ENCODE measurements at regions not wholly inside any gene's neighbourhood (a gene's known extent, or its start where the extent isn't known, plus 50 kb on each side); places are given as distances from the start of the nearest gene placed in this dataset.
"Not testable (repeated sequence)": the region's sequence is repeated elsewhere in the genome, so short reads cannot be mapped to it uniquely, and the experiment has no call there.

GRCh38 chr2:389985-390384, 102.1 kb upstream of the ALKAL2 start:
- not testable (repeated sequence) for H3K36me3 ChIP-seq (ENCODE audit: control insufficient read depth, insufficient read depth, low read length); H3K9me3 ChIP-seq (ENCODE audit: control insufficient read depth, insufficient read depth, low read length); H3K27me3 ChIP-seq (ENCODE audit: control insufficient read depth, insufficient read depth, low read length); H3K27ac ChIP-seq (ENCODE audit: low read length); DNase-seq (ENCODE audit: low read depth, low spot score); H3K4me1 ChIP-seq (ENCODE audit: control insufficient read depth, insufficient read depth, low read length); H3K4me3 ChIP-seq (ENCODE audit: low read length)
- WGBS (ENCODE audit: insufficient coverage, insufficient read length), result no CpG with 5 or more reads among the region's 15 CpGs

GRCh38 chr2:388752-389151, 100.9 kb upstream of the ALKAL2 start:
- DNase-seq (ENCODE audit: low read depth, low spot score); H3K36me3 ChIP-seq (ENCODE audit: control insufficient read depth, insufficient read depth, low read length); H3K27ac ChIP-seq (ENCODE audit: low read length); H3K4me1 ChIP-seq (ENCODE audit: control insufficient read depth, insufficient read depth, low read length); H3K9me3 ChIP-seq (ENCODE audit: control insufficient read depth, insufficient read depth, low read length); H3K27me3 ChIP-seq (ENCODE audit: control insufficient read depth, insufficient read depth, low read length); H3K4me3 ChIP-seq (ENCODE audit: low read length): not testable (repeated sequence)
- no CpG with 5 or more reads among the region's 24 CpGs for WGBS (ENCODE audit: insufficient coverage, insufficient read length)

DNA sequence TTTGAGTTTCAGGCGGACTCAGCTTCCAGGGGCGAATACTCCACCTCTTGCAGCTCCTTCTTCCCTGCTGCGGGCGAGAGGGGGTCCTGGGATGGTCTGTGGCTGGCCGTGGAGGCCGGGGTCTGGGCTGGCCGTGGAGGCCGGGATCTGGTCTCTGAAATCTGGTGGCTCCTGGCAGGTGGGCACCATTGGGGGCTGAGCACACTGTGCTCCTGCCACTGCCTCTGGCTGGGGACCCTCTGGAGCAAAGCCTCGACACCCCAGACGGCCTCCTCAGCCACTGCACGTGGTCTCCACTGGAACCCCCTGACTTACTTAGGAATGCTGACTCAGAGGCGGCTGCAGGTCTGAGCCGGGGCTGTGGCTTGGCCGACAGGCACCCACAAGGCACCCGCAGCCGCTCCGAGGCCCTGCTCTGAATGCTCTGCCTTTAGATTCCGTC, 100.1 kb upstream of the ALKAL2 start:
- Histone ChIP-seq H3K36me3 (ENCODE audit: control insufficient read depth, insufficient read depth, low read length) (no peaks in the 10 kb centered on the region), H3K27me3 (ENCODE audit: control insufficient read depth, insufficient read depth, low read length) (no peaks in the 10 kb centered on the region), H3K4me3 (ENCODE audit: low read length) (no peak overlapping the region), H3K27ac (ENCODE audit: low read length) (no peak overlapping the region), H3K9me3 (ENCODE audit: control insufficient read depth, insufficient read depth, low read length) (no peaks in the 10 kb centered on the region), H3K4me1 (ENCODE audit: control insufficient read depth, insufficient read depth, low read length) (0 out of 2 replicates have a peak, but pooled peaks cover 2% of the 10 kb centered on the region)
- no CpG with 5 or more reads among the region's 18 CpGs for WGBS (ENCODE audit: insufficient coverage, insufficient read length)
- DNase-seq (ENCODE audit: low read depth, low spot score), result no peak

- no CpG with 5 or more reads among the region's 10 CpGs for WGBS (ENCODE audit: insufficient coverage, insufficient read length)
- no peaks in the 10 kb centered on the region for H3K36me3 ChIP-seq (ENCODE audit: control insufficient read depth, insufficient read depth, low read length)
Measured at GRCh38 chr2:386406-387103, 98.7 kb upstream of the ALKAL2 start.

DNA sequence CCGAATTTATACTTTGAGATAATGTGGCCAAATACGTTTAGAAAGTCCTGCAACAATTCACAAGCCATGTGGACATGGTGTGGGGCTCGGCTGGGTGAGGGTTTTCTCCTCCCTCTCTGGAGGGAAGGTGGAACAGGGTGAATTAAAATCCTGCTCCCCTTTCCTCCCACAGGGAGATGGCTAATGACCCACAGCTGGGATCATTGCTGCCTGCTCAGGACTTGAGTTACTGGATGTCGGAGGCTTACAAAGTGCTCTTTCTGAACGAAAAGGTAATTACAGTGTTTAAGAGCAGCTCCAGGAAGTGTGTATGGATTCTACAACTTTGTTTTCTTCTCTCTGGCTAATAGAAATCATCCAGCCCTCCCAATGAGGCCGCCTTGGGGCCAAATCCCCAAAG, 97.9 kb upstream of the ALKAL2 start:
- no peak for DNase-seq (ENCODE audit: low read depth, low spot score)
- H3K9me3 ChIP-seq (ENCODE audit: control insufficient read depth, insufficient read depth, low read length), result no peaks in the 10 kb centered on the region
- no CpG with 5 or more reads among the region's 6 CpGs for WGBS (ENCODE audit: insufficient coverage, insufficient read length)

More at GRCh38 chr2:386406-387103, 98.7 kb upstream of the ALKAL2 start:
- H3K4me3 ChIP-seq (ENCODE audit: low read length), result no peak overlapping the region
- H3K27ac ChIP-seq (ENCODE audit: low read length), result no peak overlapping the region
- no peak for DNase-seq (ENCODE audit: low read depth, low spot score)
- no peaks in the 10 kb centered on the region for H3K27me3 ChIP-seq (ENCODE audit: control insufficient read depth, insufficient read depth, low read length)
- H3K4me1 ChIP-seq (ENCODE audit: control insufficient read depth, insufficient read depth, low read length), result 0 out of 2 replicates have a peak, but pooled peaks cover 2% of the 10 kb centered on the region
- no peaks in the 10 kb centered on the region for H3K9me3 ChIP-seq (ENCODE audit: control insufficient read depth, insufficient read depth, low read length)

DNA sequence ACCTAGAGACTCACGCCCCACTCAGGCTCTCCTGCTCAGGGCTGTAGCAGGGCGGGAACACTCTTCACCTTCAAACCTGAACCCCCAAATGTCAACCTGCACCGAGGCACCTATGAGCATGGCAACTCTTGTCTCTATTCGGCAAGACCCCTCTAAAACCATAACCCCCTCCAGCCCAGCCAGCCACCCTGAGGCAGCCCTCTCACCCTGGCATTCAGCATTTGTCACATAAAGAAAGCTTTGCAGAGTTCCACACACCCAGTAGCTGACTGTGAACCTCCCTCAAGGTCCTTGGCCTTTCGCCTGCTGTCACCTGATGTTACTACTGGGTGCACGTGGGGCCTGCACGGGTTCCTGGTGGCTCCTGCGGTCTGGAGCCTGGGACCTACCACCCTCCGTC, 97.2 kb upstream of the ALKAL2 start:
- DNase-seq (ENCODE audit: low read depth, low spot score), result no peak
- H3K36me3 ChIP-seq (ENCODE audit: control insufficient read depth, insufficient read depth, low read length), result no peaks in the 10 kb centered on the region
- 0 out of 2 replicates have a peak, but pooled peaks cover 2% of the 10 kb centered on the region for H3K4me1 ChIP-seq (ENCODE audit: control insufficient read depth, insufficient read depth, low read length)
- no peaks in the 10 kb centered on the region for H3K27me3 ChIP-seq (ENCODE audit: control insufficient read depth, insufficient read depth, low read length)
- no peak overlapping the region for H3K27ac ChIP-seq (ENCODE audit: low read length)
- no peaks in the 10 kb centered on the region for H3K9me3 ChIP-seq (ENCODE audit: control insufficient read depth, insufficient read depth, low read length)
- no CpG with 5 or more reads among the region's 9 CpGs for WGBS (ENCODE audit: insufficient coverage, insufficient read length)
- H3K4me3 ChIP-seq (ENCODE audit: low read length), result no peak overlapping the region

More for the DNA sequence above, 97.9 kb upstream of the ALKAL2 start:
- no peaks in the 10 kb centered on the region for H3K36me3 ChIP-seq (ENCODE audit: control insufficient read depth, insufficient read depth, low read length)
- H3K4me3 ChIP-seq (ENCODE audit: low read length), result no peak overlapping the region
- 0 out of 2 replicates have a peak, but pooled peaks cover 2% of the 10 kb centered on the region for H3K4me1 ChIP-seq (ENCODE audit: control insufficient read depth, insufficient read depth, low read length)
- no peak overlapping the region for H3K27ac ChIP-seq (ENCODE audit: low read length)
- no peaks in the 10 kb centered on the region for H3K27me3 ChIP-seq (ENCODE audit: control insufficient read depth, insufficient read depth, low read length)

GRCh38 chr2:383888-384287, 96.0 kb upstream of the ALKAL2 start:
- DNase-seq (ENCODE audit: low read depth, low spot score), result no peak
- Histone ChIP-seq H3K4me1 (ENCODE audit: control insufficient read depth, insufficient read depth, low read length) (0 out of 2 replicates have a peak, but pooled peaks cover 2% of the 10 kb centered on the region), H3K9me3 (ENCODE audit: control insufficient read depth, insufficient read depth, low read length) (no peaks in the 10 kb centered on the region), H3K27ac (ENCODE audit: low read length) (no peak overlapping the region), H3K27me3 (ENCODE audit: control insufficient read depth, insufficient read depth, low read length) (no peaks in the 10 kb centered on the region), H3K4me3 (ENCODE audit: low read length) (no peak overlapping the region), H3K36me3 (ENCODE audit: control insufficient read depth, insufficient read depth, low read length) (no peaks in the 10 kb centered on the region)
- WGBS (ENCODE audit: insufficient coverage, insufficient read length), result no CpG with 5 or more reads among the region's 10 CpGs

GRCh38 chr2:383178-383577, 95.3 kb upstream of the ALKAL2 start:
- no CpG with 5 or more reads among the region's 13 CpGs for WGBS (ENCODE audit: insufficient coverage, insufficient read length)
- Histone ChIP-seq H3K4me3 (ENCODE audit: low read length) (no peak overlapping the region), H3K36me3 (ENCODE audit: control insufficient read depth, insufficient read depth, low read length) (no peaks in the 10 kb centered on the region), H3K9me3 (ENCODE audit: control insufficient read depth, insufficient read depth, low read length) (no peaks in the 10 kb centered on the region), H3K4me1 (ENCODE audit: control insufficient read depth, insufficient read depth, low read length) (0 out of 2 replicates have a peak, but pooled peaks cover 2% of the 10 kb centered on the region), H3K27me3 (ENCODE audit: control insufficient read depth, insufficient read depth, low read length) (no peaks in the 10 kb centered on the region), H3K27ac (ENCODE audit: low read length) (no peak overlapping the region)
- DNase-seq (ENCODE audit: low read depth, low spot score), result peak; percentile 29

DNA sequence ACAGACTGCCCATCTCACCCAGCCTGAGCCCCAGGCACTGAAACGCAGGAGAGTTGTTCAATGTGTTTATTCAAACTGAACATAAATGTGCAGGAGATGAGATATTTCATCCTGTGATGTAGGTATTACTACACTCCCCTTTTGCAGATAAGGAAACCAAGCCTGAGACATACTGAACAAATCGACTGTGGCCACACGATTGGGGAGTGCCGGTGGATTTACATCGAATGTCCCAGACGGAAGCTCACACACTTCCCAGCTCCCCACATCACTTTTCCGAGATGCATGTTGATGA, 94.8 kb upstream of the ALKAL2 start:
- Histone ChIP-seq H3K27me3 (ENCODE audit: control insufficient read depth, insufficient read depth, low read length) (no peaks in the 10 kb centered on the region), H3K27ac (ENCODE audit: low read length) (no peak overlapping the region), H3K4me1 (ENCODE audit: control insufficient read depth, insufficient read depth, low read length) (0 out of 2 replicates have a peak, but pooled peaks cover 2% of the 10 kb centered on the region), H3K36me3 (ENCODE audit: control insufficient read depth, insufficient read depth, low read length) (no peaks in the 10 kb centered on the region), H3K4me3 (ENCODE audit: low read length) (no peak overlapping the region), H3K9me3 (ENCODE audit: control insufficient read depth, insufficient read depth, low read length) (no peaks in the 10 kb centered on the region)
- no CpG with 5 or more reads among the region's 7 CpGs for WGBS (ENCODE audit: insufficient coverage, insufficient read length)
- DNase-seq (ENCODE audit: low read depth, low spot score), result no peak

GRCh38 chr2:381941-382727, 94.2 kb upstream of the ALKAL2 start:
- DNase-seq (ENCODE audit: low read depth, low spot score), result no peak
- WGBS (ENCODE audit: insufficient coverage, insufficient read length), result no CpG with 5 or more reads among the region's 20 CpGs
- no peak overlapping the region for H3K4me3 ChIP-seq (ENCODE audit: low read length)

More at GRCh38 chr2:381941-382727, 94.2 kb upstream of the ALKAL2 start:
- no peak overlapping the region for H3K27ac ChIP-seq (ENCODE audit: low read length)
- H3K27me3 ChIP-seq (ENCODE audit: control insufficient read depth, insufficient read depth, low read length), result no peaks in the 10 kb centered on the region
- H3K9me3 ChIP-seq (ENCODE audit: control insufficient read depth, insufficient read depth, low read length), result no peaks in the 10 kb centered on the region
- 0 out of 2 replicates have a peak, but pooled peaks cover 2% of the 10 kb centered on the region for H3K4me1 ChIP-seq (ENCODE audit: control insufficient read depth, insufficient read depth, low read length)
- no peaks in the 10 kb centered on the region for H3K36me3 ChIP-seq (ENCODE audit: control insufficient read depth, insufficient read depth, low read length)

Data from iPS DF 6.9 (cell line).